PC-3 (cell line): ENCODE measurements at regions not wholly inside any gene's neighbourhood (a gene's known extent, or its start where the extent isn't known, plus 50 kb on each side); places are given as distances from the start of the nearest gene placed in this dataset.

Experiments
- ATAC-seq: fragments of 200-7000 bp; cut with Tn5 transposase; 2 replicates; pipeline ENCODE4 v1.9.1; 2020; ENCODE audit warnings: mild to moderate bottlenecking, moderate library complexity
- BruUV-seq: library from RNA; stranded (reverse); fragments of 400-500 nt; replicated peaks from 2 replicates; lab custom pipeline; 2021; lab: Mats Ljungman, UMichigan
- CTCF ChIA-PET: fragments of 300-600 bp; sonication (Branson Sonifier 250); formaldehyde crosslinking; loops from one replicate; lab custom pipeline; 2022; ENCODE audit warnings: antibody characterized with exemption; lab: Charles Lee
- POLR2A ChIA-PET: fragments of 300-600 bp; sonication (Branson Sonifier 250); formaldehyde crosslinking; loops from one replicate; lab custom pipeline; 2022; ENCODE audit warnings: antibody characterized with exemption; ENCODE audit not compliant: unreplicated experiment; lab: Charles Lee
- DNase-seq: peaks from one replicate; pipeline ENCODE4 v3.0.0-alpha.2; 2015
- H2AFZ ChIP-seq: fragments of 300-600 bp; sonication (generic); 2 replicates; pipeline ENCODE4 v1.6.0; 2016; ENCODE audit warnings: antibody characterized with exemption, low read length
- H3F3A ChIP-seq: fragments of 300-600 bp; sonication (generic); one replicate; pipeline ENCODE4 v1.6.0; 2017; ENCODE audit warnings: antibody characterized with exemption, low read length, control low read depth, mild to moderate bottlenecking; ENCODE audit not compliant: unreplicated experiment
- H3K27ac ChIP-seq: fragments of 300-600 bp; sonication (generic); 2 replicates; pipeline ENCODE4 v1.5.1; 2016; ENCODE audit warnings: mild to moderate bottlenecking, low read length
- H3K27me3 ChIP-seq: fragments of 300-600 bp; sonication (generic); 2 replicates; pipeline ENCODE4 v1.6.1; 2016; ENCODE audit warnings: low read length, mixed read lengths
- H3K36me3 ChIP-seq: fragments of 300-600 bp; sonication (generic); 2 replicates; pipeline ENCODE4 v1.6.1; 2016; ENCODE audit warnings: low read depth, mixed run types, low read length, mixed read lengths
- H3K4me1 ChIP-seq: fragments of 300-600 bp; sonication (generic); 2 replicates; pipeline ENCODE4 v1.5.1; 2016; ENCODE audit warnings: low read length; ENCODE audit not compliant: insufficient read depth
- H3K4me2 ChIP-seq: fragments of 300-600 bp; sonication (generic); 2 replicates; pipeline ENCODE4 v1.6.0; 2016; ENCODE audit warnings: low read length
- H3K4me3 ChIP-seq: fragments of 300-600 bp; sonication (generic); 2 replicates; pipeline ENCODE4 v1.5.1; 2016; ENCODE audit warnings: mild to moderate bottlenecking, low read length, mixed read lengths
- H3K79me2 ChIP-seq: fragments of 300-600 bp; sonication (generic); 2 replicates; pipeline ENCODE4 v1.6.1; 2017; ENCODE audit warnings: low read length, mixed read lengths
- H3K9ac ChIP-seq: fragments of 300-600 bp; sonication (generic); 2 replicates; pipeline ENCODE4 v1.6.0; 2016; ENCODE audit warnings: mild to moderate bottlenecking, low read length
- H3K9me2 ChIP-seq: fragments of 300-600 bp; sonication (generic); replicated peaks from 2 replicates; pipeline ENCODE4 v1.6.1; 2016; ENCODE audit warnings: mixed run types, low read length, mixed read lengths
- H3K9me3 ChIP-seq: fragments of 300-600 bp; sonication (generic); 2 replicates; pipeline ENCODE4 v1.6.1; 2016; ENCODE audit warnings: low read length, mixed read lengths
- H4K20me1 ChIP-seq: fragments of 300-600 bp; sonication (generic); 2 replicates; pipeline ENCODE4 v1.6.1; 2016; ENCODE audit warnings: low read length, mixed read lengths
- CTCF ChIP-seq: fragments of 300-600 bp; sonication (generic); conservative IDR thresholded peaks from 2 replicates; pipeline ENCODE4 v1.5.1; 2017; ENCODE audit warnings: antibody characterized with exemption, low read depth, mild to moderate bottlenecking, low read length
- EZH2 ChIP-seq: fragments of 300-600 bp; sonication (generic); IDR thresholded peaks from one replicate; pipeline ENCODE4 v1.6.1; 2017; ENCODE audit warnings: antibody characterized with exemption, mild to moderate bottlenecking, low read length; ENCODE audit not compliant: unreplicated experiment
- EZH2phosphoT487 ChIP-seq: fragments of 300-600 bp; sonication (generic); IDR thresholded peaks from 2 replicates; pipeline ENCODE4 v1.6.1; 2018; ENCODE audit warnings: mild to moderate bottlenecking, antibody characterized with exemption, low read length, borderline replicate concordance
- intact Hi-C: fragments of 100-400 bp; cut with micrococcal nuclease; formaldehyde crosslinking; loops from 2 replicates; pipeline ENCODE4 v1.9.0; 2023

- Histone ChIP-seq H3K27ac (peak overlapping the region; percentile 83), H3K36me3 (no peaks in the 10 kb centered on the region), H3K4me3 (peak overlapping the region; percentile 10; the same call in 1 of the 2 replicates), H3K79me2 (no peaks in the 10 kb centered on the region), H3K9ac (peak overlapping the region; percentile 3; the same call in 1 of the 2 replicates), H3F3A (no peaks in the 10 kb centered on the region), H3K9me2 (no peaks in the 10 kb centered on the region), H2AFZ (peak overlapping the region; percentile 16), H4K20me1 (no peaks in the 10 kb centered on the region), H3K27me3 (no peaks in the 10 kb centered on the region), H3K9me3 (no peaks in the 10 kb centered on the region), H3K4me2 (peak overlapping the region; percentile 47), H3K4me1 (peaks cover 10% of the 10 kb centered on the region)
- intact Hi-C loops: loop anchor here (5.0 kb wide), 1 partner anchor 69 kb away; no protein-coding TSS in a partner anchor
- DNase-seq: peak; percentile 12
- no peak for TF ChIP-seq EZH2phosphoT487
- no peak for TF ChIP-seq CTCF
- TF ChIP-seq EZH2: no peak
- CTCF ChIA-PET: no interaction called here
- ATAC-seq: peak; percentile 36
- POLR2A ChIA-PET: no interaction called here
- TSS peak; percentile 22 for BruUV-seq
Measured at GRCh38 chr2:58515827-58516573, 274.9 kb upstream of the FANCL start.

- ChIA-PET POLR2A (interaction anchor here (0.6 kb wide), 1 partner anchor 847 kb away, joined by 4 read pairs; no protein-coding TSS in a partner anchor), CTCF (interaction anchor here (0.6 kb wide), 1 partner anchor 11 kb away, joined by 3 read pairs; no protein-coding TSS in a partner anchor)
- no peak overlapping the region for H3K4me3 ChIP-seq
- no peaks in the 10 kb centered on the region for H3K36me3 ChIP-seq
- H3K9ac ChIP-seq: no peak overlapping the region
- H4K20me1 ChIP-seq: no peaks in the 10 kb centered on the region
- no peak for ATAC-seq
- no peak overlapping the region for H3K4me2 ChIP-seq
- no peaks in the 10 kb centered on the region for H3K9me3 ChIP-seq
- no peak for TF ChIP-seq EZH2
- TF ChIP-seq EZH2phosphoT487: no peak
- TF ChIP-seq CTCF: no peak
- no peak overlapping the region for H3K27ac ChIP-seq
- peaks cover 10% of the 10 kb centered on the region for H3K4me1 ChIP-seq
- no peak for DNase-seq
- intact Hi-C loops: no loop called here
- no peaks in the 10 kb centered on the region for H3K9me2 ChIP-seq
- no TSS peak for BruUV-seq
- H3F3A ChIP-seq: no peaks in the 10 kb centered on the region
- no peaks in the 10 kb centered on the region for H3K27me3 ChIP-seq
- H3K79me2 ChIP-seq: no peaks in the 10 kb centered on the region
- H2AFZ ChIP-seq: no peak overlapping the region
Measured at GRCh38 chr2:58514252-58514651, 273.1 kb upstream of the FANCL start.

GRCh38 chr2:58512878-58513277 is 271.8 kb upstream of the FANCL start:
- no peaks in the 10 kb centered on the region for H3F3A ChIP-seq
- no peak overlapping the region for H3K4me2 ChIP-seq
- BruUV-seq: no TSS peak
- POLR2A ChIA-PET: no interaction called here
- H3K4me3 ChIP-seq: no peak overlapping the region
- no peaks in the 10 kb centered on the region for H3K9me3 ChIP-seq
- no peaks in the 10 kb centered on the region for H4K20me1 ChIP-seq
- CTCF ChIA-PET: no interaction called here
- peaks cover 10% of the 10 kb centered on the region for H3K4me1 ChIP-seq
- H3K27me3 ChIP-seq: no peaks in the 10 kb centered on the region
- no peaks in the 10 kb centered on the region for H3K79me2 ChIP-seq
- H3K9ac ChIP-seq: no peak overlapping the region
- H3K27ac ChIP-seq: no peak overlapping the region
- no peaks in the 10 kb centered on the region for H3K36me3 ChIP-seq
- H3K9me2 ChIP-seq: no peaks in the 10 kb centered on the region
- TF ChIP-seq CTCF: no peak
- TF ChIP-seq EZH2phosphoT487: no peak
- no peak for TF ChIP-seq EZH2
- ATAC-seq (no peak), DNase-seq (no peak)
- intact Hi-C loops: no loop called here
- no peak overlapping the region for H2AFZ ChIP-seq
